GM11168 (cell line): ENCODE measurements at regions not wholly inside any gene's neighbourhood (a gene's known extent, or its start where the extent isn't known, plus 50 kb on each side); places are given as distances from the start of the nearest gene placed in this dataset.
"Not testable (repeated sequence)": the region's sequence is repeated elsewhere in the genome, so short reads cannot be mapped to it uniquely, and the experiment has no call there.

ENCODE experiments used
- in situ Hi-C: fragments of 300-500 bp; cut with MboI; formaldehyde crosslinking; loops from one replicate; pipeline ENCODE4 v1.12.0; 2022; ENCODE audit warnings: low sequenced_read_pairs; ENCODE audit not compliant: unreplicated experiment

- in situ Hi-C loops = no loop called here
These were observed 350.9 kb upstream of the NRSN1 start for GRCh38 chr6:23775127-23775526.

- in situ Hi-C loops = no loop called here
These were observed 342.1 kb upstream of the NRSN1 start for GRCh38 chr6:23783901-23784300.

- in situ Hi-C loops = no loop called here
These were observed 341.6 kb upstream of the NRSN1 start for GRCh38 chr6:23784301-23784919.

GRCh38 chr6:23790756-23791155, 335.3 kb upstream of the NRSN1 start:
- in situ Hi-C loops = no loop called here

GRCh38 chr6:23797041-23797440, 329.0 kb upstream of the NRSN1 start:
- in situ Hi-C loops = no loop called here

- in situ Hi-C loops = not testable (repeated sequence)
These were observed 321.7 kb upstream of the NRSN1 start for GRCh38 chr6:23804289-23804688.

GRCh38 chr6:23821141-23821540, 304.9 kb upstream of the NRSN1 start:
- in situ Hi-C loops = not testable (repeated sequence)

GRCh38 chr6:23823421-23823820, 302.6 kb upstream of the NRSN1 start:
- in situ Hi-C loops = no loop called here

GRCh38 chr6:23826572-23826971, 299.4 kb upstream of the NRSN1 start:
- in situ Hi-C loops = no loop called here

GRCh38 chr6:23828861-23829260, 297.2 kb upstream of the NRSN1 start:
- in situ Hi-C loops = no loop called here

GRCh38 chr6:23841116-23841515, 284.9 kb upstream of the NRSN1 start:
- in situ Hi-C loops = no loop called here

GRCh38 chr6:23842760-23843159, 283.3 kb upstream of the NRSN1 start:
- in situ Hi-C loops = no loop called here

- in situ Hi-C loops = no loop called here
These were observed 274.5 kb upstream of the NRSN1 start for GRCh38 chr6:23851522-23851921.

- in situ Hi-C loops = not testable (repeated sequence)
These were observed 272.4 kb upstream of the NRSN1 start for GRCh38 chr6:23853566-23854133.

- in situ Hi-C loops = not testable (repeated sequence)
These were observed 271.9 kb upstream of the NRSN1 start for GRCh38 chr6:23854154-23854553.

GRCh38 chr6:23855497-23856116, 270.4 kb upstream of the NRSN1 start:
- in situ Hi-C loops = no loop called here

GRCh38 chr6:23870496-23870895, 255.5 kb upstream of the NRSN1 start:
- in situ Hi-C loops = no loop called here

- in situ Hi-C loops = no loop called here
These were observed 252.9 kb upstream of the NRSN1 start for GRCh38 chr6:23873161-23873560.

- in situ Hi-C loops = no loop called here
These were observed 251.0 kb upstream of the NRSN1 start for GRCh38 chr6:23875006-23875405.

GRCh38 chr6:23879816-23880215, 246.2 kb upstream of the NRSN1 start:
- in situ Hi-C loops = no loop called here

- in situ Hi-C loops = no loop called here
These were observed 235.3 kb upstream of the NRSN1 start for GRCh38 chr6:23890543-23891227.
